C4-2B (cell line): ENCODE measurements at regions not wholly inside any gene's neighbourhood (a gene's known extent, or its start where the extent isn't known, plus 50 kb on each side); places are given as distances from the start of the nearest gene placed in this dataset.

Experiments used
- H3K27ac ChIP-seq: fragments of 450-650 bp; 2 replicates; pipeline ENCODE4 v1.5.1; 2017
- ZFX ChIP-seq: fragments of 450-650 bp; IDR thresholded peaks from 2 replicates; pipeline ENCODE4 v1.6.1; 2017
- TF ChIP-seq, protein P1 (sequence below): fragments of 450-650 bp; conservative IDR thresholded peaks from 2 replicates; pipeline ENCODE4 v1.5.1; 2017; ENCODE audit warnings: mild to moderate bottlenecking

DNA sequence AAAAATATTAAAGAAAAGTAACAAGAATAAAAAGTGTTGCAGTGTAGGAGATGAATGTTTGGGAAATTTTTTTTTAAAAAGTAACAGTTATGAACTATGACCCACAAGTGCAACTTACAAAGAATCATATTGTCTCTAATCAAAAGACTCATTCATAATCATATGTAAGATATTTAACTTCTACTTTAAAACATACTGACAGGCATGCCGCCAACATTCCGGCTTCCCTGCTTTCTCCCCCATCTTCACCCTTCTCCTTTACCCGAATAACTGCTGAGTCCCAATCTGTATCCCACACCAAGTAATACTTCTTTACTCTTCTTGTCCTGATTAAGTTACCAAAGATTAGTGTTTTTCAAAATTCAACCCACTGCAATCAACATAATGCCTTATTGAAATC is 598.8 kb upstream of the FRG1 start:
- H3K27ac ChIP-seq: no peak overlapping the region
- no peak for TF ChIP-seq ZFX
- TF ChIP-seq, protein P1, sequence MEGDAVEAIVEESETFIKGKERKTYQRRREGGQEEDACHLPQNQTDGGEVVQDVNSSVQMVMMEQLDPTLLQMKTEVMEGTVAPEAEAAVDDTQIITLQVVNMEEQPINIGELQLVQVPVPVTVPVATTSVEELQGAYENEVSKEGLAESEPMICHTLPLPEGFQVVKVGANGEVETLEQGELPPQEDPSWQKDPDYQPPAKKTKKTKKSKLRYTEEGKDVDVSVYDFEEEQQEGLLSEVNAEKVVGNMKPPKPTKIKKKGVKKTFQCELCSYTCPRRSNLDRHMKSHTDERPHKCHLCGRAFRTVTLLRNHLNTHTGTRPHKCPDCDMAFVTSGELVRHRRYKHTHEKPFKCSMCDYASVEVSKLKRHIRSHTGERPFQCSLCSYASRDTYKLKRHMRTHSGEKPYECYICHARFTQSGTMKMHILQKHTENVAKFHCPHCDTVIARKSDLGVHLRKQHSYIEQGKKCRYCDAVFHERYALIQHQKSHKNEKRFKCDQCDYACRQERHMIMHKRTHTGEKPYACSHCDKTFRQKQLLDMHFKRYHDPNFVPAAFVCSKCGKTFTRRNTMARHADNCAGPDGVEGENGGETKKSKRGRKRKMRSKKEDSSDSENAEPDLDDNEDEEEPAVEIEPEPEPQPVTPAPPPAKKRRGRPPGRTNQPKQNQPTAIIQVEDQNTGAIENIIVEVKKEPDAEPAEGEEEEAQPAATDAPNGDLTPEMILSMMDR: no peak

DNA sequence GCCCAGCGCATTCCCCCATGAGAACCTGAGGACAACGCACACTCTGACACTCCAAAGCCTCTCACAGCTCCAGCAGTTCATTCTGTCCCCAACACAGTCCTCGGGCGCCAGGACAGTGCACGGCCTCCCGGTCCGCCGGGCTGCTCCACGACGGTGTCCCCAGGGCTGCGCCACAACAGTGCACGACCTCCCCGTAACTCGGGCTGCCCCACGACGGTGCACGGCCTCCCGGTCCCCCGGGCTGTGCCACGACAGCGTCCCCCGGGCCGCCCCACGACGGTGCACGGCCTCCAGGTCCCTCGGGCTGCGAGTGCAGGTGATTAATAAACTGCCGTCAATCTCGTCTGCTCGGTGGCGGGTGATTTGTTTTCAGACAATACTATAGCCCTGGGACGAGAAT is 585.1 kb upstream of the FRG1 start:
- TF ChIP-seq, protein P1: no peak
- TF ChIP-seq ZFX: no peak
- H3K27ac ChIP-seq: no peak overlapping the region

DNA sequence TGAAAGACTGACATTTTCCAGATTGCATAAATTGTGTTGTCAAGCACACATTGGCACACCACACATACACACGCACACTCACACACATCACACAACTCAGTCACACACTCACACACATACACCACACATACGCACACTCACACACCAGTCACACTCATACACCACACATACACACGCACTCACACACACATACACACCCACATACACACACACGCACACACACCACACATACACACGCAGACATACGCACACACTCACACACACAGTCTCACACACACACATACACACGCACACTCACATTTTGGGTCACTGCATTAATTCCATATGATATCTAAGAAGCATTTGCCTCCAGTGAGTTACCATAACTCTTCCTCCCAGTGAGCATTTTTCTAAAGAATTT is 578.3 kb upstream of the FRG1 start:
- H3K27ac ChIP-seq: no peak overlapping the region

DNA sequence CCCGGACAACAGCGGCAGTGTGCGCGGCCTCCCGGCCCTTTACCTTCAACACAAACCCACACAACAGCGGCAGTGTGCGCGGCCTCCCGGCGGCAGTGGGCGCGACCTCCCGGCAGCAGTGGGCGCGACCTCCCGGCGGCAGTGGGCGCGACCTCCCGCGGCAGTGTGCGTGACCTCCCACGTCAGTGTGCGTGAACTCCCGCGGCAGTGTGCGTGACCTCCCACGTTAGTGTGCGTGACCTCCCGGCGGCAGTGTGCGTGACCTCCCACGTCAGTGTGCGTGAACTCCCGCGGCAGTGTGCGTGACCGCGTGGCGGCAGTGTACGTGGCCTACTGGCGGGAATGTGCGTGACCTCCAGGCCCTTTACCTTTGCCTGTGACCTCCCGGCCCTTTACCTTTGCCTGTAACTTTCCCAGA is 576.6 kb upstream of the FRG1 start:
- H3K27ac ChIP-seq: no peak overlapping the region
- no peak for TF ChIP-seq ZFX
- TF ChIP-seq, protein P1: no peak

More for the DNA sequence above, 578.3 kb upstream of the FRG1 start:
- TF ChIP-seq, protein P1: no peak
- TF ChIP-seq ZFX: no peak

DNA sequence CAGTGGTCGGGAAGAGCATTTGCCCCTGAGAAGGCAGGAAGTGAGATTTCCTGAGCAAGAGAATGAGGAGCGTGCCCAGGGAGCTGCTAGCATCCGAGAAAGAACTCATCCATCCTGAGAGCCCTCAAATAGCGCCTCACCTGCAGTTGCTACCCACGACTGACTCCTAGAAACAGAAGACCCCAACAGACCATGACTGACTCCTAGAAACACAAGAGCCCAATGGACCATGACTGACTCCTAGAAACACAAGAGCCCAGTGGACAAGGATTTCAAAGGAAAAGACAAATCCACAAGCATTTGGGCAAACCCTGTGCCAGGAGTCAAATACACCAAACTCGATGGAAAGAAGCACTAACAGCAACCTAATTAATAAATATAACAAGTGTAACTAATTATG is 575.2 kb upstream of the FRG1 start:
- no peak overlapping the region for H3K27ac ChIP-seq
- TF ChIP-seq, protein P1: no peak
- TF ChIP-seq ZFX: no peak

DNA sequence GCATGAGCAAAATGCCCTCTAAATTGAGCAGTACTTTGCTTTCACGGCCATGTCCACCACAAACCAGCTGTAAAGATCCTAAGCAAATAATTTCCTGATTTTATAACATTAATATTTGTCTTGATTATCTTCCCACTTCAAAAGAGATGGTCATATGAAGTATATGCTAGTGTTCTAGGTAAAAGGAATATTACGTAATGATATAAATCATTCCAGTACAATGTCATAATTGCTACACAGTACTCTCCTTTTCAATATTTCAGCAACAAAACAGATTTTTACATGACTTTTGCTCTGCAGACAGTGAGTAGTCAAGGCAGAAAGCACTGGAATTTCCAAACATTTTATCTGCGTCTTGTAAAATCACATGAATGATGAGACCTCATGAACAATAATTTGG is 572.8 kb upstream of the FRG1 start:
- no peak for TF ChIP-seq ZFX
- TF ChIP-seq, protein P1: no peak

DNA sequence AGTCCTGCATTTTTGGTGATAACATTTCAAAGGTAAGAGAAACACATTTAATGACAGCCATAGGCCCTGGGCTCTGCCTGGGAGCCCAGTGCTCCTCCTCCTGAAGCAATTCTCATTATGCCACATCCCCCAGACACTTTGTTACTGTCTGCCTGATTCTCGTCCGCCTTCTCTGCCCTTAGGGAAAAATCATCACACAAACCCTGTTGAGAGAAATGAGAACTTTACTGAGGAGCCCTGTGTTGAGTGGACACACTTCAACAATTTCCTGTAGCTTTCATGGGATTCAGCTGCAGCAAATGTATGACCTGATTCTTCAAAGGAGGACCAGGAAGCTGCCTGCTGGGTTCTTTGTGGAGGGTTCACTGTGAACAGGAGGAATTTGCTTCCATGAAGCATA is 566.5 kb upstream of the FRG1 start:
- no peak overlapping the region for H3K27ac ChIP-seq
- TF ChIP-seq, protein P1: no peak
- TF ChIP-seq ZFX: no peak

More for the DNA sequence above, 572.8 kb upstream of the FRG1 start:
- no peak overlapping the region for H3K27ac ChIP-seq
